ENCODE measurements at regions not wholly inside any gene's neighbourhood (a gene's known extent, or its start where the extent isn't known, plus 50 kb on each side); places are given as distances from the start of the nearest gene placed in this dataset.

GRCh38 chr4:23125118-23125517 lies 432.4 kb downstream of the GBA3 start:
- Mint-ChIP-seq H3K9me3 (ENCODE audit: low read depth) (peaks cover 5% of the 10 kb centered on the region), H3K36me3 (ENCODE audit: insufficient read depth) (no peaks in the 10 kb centered on the region), H3K27me3 (no peaks in the 10 kb centered on the region), H3K27ac (no peak overlapping the region), H3K4me3 (ENCODE audit: low read depth) (no peak overlapping the region), H3K4me1 (ENCODE audit: low read depth) (no peaks in the 10 kb centered on the region)
- DNase-seq (ENCODE audit: low spot score, unreplicated experiment): no peak
- TF ChIP-seq, protein P1, sequence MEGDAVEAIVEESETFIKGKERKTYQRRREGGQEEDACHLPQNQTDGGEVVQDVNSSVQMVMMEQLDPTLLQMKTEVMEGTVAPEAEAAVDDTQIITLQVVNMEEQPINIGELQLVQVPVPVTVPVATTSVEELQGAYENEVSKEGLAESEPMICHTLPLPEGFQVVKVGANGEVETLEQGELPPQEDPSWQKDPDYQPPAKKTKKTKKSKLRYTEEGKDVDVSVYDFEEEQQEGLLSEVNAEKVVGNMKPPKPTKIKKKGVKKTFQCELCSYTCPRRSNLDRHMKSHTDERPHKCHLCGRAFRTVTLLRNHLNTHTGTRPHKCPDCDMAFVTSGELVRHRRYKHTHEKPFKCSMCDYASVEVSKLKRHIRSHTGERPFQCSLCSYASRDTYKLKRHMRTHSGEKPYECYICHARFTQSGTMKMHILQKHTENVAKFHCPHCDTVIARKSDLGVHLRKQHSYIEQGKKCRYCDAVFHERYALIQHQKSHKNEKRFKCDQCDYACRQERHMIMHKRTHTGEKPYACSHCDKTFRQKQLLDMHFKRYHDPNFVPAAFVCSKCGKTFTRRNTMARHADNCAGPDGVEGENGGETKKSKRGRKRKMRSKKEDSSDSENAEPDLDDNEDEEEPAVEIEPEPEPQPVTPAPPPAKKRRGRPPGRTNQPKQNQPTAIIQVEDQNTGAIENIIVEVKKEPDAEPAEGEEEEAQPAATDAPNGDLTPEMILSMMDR (IDR thresholded peaks at IDR 0.05; ENCODE audit: unreplicated experiment): no peak

DNA sequence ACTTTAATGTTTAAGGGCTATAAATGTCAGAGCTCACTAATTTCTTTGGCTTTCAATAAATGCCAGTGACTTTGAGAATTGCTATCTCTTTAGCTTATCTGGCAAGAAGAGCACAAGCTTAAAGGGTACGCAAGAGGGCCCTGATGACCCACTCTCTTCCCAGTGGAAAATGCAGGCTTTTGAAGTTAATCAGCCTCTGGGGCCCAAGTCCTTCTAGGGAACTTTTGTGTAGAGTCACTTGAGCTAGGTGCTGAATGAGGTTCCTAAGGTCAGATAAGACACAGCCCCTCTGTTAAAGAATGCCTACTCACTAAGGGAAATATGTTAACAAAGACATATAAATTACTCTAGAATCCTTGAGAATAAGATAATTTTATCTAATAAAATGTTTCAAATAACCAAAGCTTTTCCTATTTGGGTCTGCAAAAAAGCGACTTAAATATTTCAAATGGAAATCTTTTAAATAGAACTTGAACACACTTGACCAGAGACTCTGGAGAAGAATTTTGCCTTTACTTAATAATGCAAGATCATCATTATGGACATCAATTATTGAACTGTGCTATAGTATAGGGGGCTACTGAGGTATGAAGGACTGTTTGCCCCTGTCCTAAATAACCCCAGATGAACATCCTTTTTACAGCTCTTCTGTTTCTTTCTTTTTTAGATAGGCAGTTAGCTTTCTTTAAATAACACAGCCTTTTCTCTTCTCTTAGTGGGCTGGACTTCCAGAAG lies 430.1 kb downstream of the GBA3 start:
- Mint-ChIP-seq H3K4me1 (ENCODE audit: low read depth) (peaks cover 2% of the 10 kb centered on the region), H3K4me3 (ENCODE audit: low read depth) (no peak overlapping the region), H3K9me3 (ENCODE audit: low read depth) (peaks cover 5% of the 10 kb centered on the region), H3K27ac (no peak overlapping the region), H3K36me3 (ENCODE audit: insufficient read depth) (no peaks in the 10 kb centered on the region), H3K27me3 (no peaks in the 10 kb centered on the region)
- no peak for DNase-seq (ENCODE audit: low spot score, unreplicated experiment)
- TF ChIP-seq, protein P1 (IDR thresholded peaks at IDR 0.05; ENCODE audit: unreplicated experiment): no peak

DNA sequence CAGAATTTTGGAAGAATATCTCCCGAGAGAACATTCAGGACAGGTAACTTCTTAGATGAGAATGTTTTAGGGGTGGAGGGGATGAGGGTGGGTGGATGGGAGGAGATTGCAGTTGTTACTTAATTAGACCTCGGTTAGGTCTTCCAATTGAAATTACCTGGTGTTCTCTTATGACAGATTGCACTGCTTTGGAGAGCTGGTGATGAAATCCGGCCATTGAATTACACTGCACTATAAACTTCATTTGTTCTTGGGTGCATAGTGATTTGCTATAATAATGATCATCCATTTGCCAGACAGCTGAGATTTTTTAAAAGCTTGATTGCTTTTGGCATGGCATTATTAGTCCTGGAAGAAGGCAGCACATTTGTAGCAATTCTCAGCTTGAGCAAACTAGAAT lies 427.6 kb downstream of the GBA3 start:
- Mint-ChIP-seq H3K9me3 (ENCODE audit: low read depth) (peaks cover 5% of the 10 kb centered on the region), H3K27me3 (no peaks in the 10 kb centered on the region), H3K4me1 (ENCODE audit: low read depth) (peaks cover 2% of the 10 kb centered on the region), H3K36me3 (ENCODE audit: insufficient read depth) (no peaks in the 10 kb centered on the region), H3K4me3 (ENCODE audit: low read depth) (no peak overlapping the region), H3K27ac (no peak overlapping the region)
- no peak for DNase-seq (ENCODE audit: low spot score, unreplicated experiment)
- TF ChIP-seq, protein P1 (IDR thresholded peaks at IDR 0.05; ENCODE audit: unreplicated experiment): no peak

GRCh38 chr4:23117826-23118225 lies 425.1 kb downstream of the GBA3 start:
- Mint-ChIP-seq H3K4me1 (ENCODE audit: low read depth) (peaks cover 2% of the 10 kb centered on the region), H3K36me3 (ENCODE audit: insufficient read depth) (no peaks in the 10 kb centered on the region), H3K27me3 (no peaks in the 10 kb centered on the region), H3K9me3 (ENCODE audit: low read depth) (no peaks in the 10 kb centered on the region), H3K4me3 (ENCODE audit: low read depth) (no peak overlapping the region), H3K27ac (no peak overlapping the region)
- TF ChIP-seq, protein P1 (IDR thresholded peaks at IDR 0.05; ENCODE audit: unreplicated experiment): no peak
- no peak for DNase-seq (ENCODE audit: low spot score, unreplicated experiment)

DNA sequence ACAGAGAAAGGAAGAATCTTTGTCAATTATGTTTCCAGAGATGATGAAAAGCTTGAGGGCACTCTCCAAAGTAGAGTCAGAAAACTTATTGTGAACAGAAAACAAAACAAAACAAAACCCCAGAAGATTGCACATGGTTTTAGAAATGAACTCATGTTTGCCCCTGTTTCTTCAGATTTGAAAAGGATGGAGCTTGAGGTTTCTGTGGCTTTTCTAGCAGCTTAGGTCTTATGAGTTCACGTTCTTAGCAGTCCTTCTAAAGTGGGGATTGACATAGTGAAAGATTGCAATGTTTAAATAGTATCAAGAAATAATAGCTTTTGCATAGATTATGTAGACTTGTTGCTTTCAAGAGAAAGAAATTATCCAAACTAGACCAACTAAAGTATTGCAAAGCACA lies 421.8 kb downstream of the GBA3 start:
- no peak overlapping the region for H3K4me3 Mint-ChIP-seq (ENCODE audit: low read depth)
- TF ChIP-seq, protein P1 (IDR thresholded peaks at IDR 0.05; ENCODE audit: unreplicated experiment): no peak
- H3K27ac Mint-ChIP-seq: no peak overlapping the region
- no peak for DNase-seq (ENCODE audit: low spot score, unreplicated experiment)
- peaks cover 2% of the 10 kb centered on the region for H3K4me1 Mint-ChIP-seq (ENCODE audit: low read depth)
- H3K9me3 Mint-ChIP-seq (ENCODE audit: low read depth): no peaks in the 10 kb centered on the region
- no peaks in the 10 kb centered on the region for H3K27me3 Mint-ChIP-seq
- H3K36me3 Mint-ChIP-seq (ENCODE audit: insufficient read depth): no peaks in the 10 kb centered on the region

Data from progenitor cell of endocrine pancreas (in vitro differentiated cells).